Right lobe of liver (tissue), 4 donors: ENCODE measurements at regions not wholly inside any gene's neighbourhood (a gene's known extent, or its start where the extent isn't known, plus 50 kb on each side); places are given as distances from the start of the nearest gene placed in this dataset.

Source experiments
- CTCF ChIP-seq, 4 donors: fragments of 200-600 bp in 3 of 4; fragments of 450-650 bp in 1 of 4; IDR thresholded peaks; one replicate each; pipeline versions ENCODE4 v1.5.1 to v1.8.0; 2016 to 2022; ENCODE audit warnings: antibody characterized with exemption in 4 of 4, mild to moderate bottlenecking in 2 of 4
- POLR2A ChIP-seq: fragments of 450-650 bp; IDR thresholded peaks from one replicate; pipeline ENCODE4 v1.6.1; 2017; ENCODE audit warnings: antibody characterized with exemption, mild to moderate bottlenecking
- donor health status: DM: no; HTN: no; CAD: no.
- donor health status: DM: no; HTN: no; CAD: no.
- donor health status: DM: no; HTN: yes; CAD: no.

GRCh38 chr14:43116341-43116740 lies 1390.7 kb downstream of the FSCB start:
- no peak for TF ChIP-seq CTCF (IDR thresholded peaks at IDR 0.05)
- no peak for TF ChIP-seq POLR2A
